Endothelial cell of umbilical vein (primary cell): ENCODE measurements at regions not wholly inside any gene's neighbourhood (a gene's known extent, or its start where the extent isn't known, plus 50 kb on each side); places are given as distances from the start of the nearest gene placed in this dataset.

Experiments used
- CTCF ChIP-seq, 2 donors: IDR thresholded peaks; 1 replicate in 1 of 2; 2 replicates in 1 of 2; pipeline ENCODE4 v1.5.1; 2011; ENCODE audit warnings: low read length in 2 of 2, mild to moderate bottlenecking in 2 of 2, moderate library complexity in 2 of 2, control low read depth in 1 of 2, inconsistent platforms in 1 of 2, low read depth in 1 of 2; ENCODE audit not compliant: insufficient read depth in 1 of 2; ENCODE audit errors: extremely low read depth in 1 of 2
- EZH2 ChIP-seq: IDR thresholded peaks from 2 replicates; pipeline ENCODE4 v1.6.1; 2012; ENCODE audit warnings: borderline replicate concordance, low read depth, mild to moderate bottlenecking, moderate library complexity, low read length, inconsistent platforms; ENCODE audit not compliant: severe bottlenecking
- POLR2AphosphoS5 ChIP-seq: IDR thresholded peaks from 2 replicates; pipeline ENCODE4 v1.6.1; 2012; ENCODE audit warnings: low read depth, mild to moderate bottlenecking, control low read depth, low read length, moderate library complexity; ENCODE audit not compliant: insufficient read depth

GRCh38 chr15:35674873-35675781, 129.2 kb upstream of the DPH6 start:
- TF ChIP-seq POLR2AphosphoS5 (no peak), CTCF (IDR thresholded peaks at IDR 0.05; ENCODE audit: extremely low read depth in 1 of 2, insufficient read depth in 1 of 2, low read depth in 1 of 2, low read length in 2 of 2) (no peak), EZH2 (no peak)
